Neural progenitor cell (in vitro differentiated cells): ENCODE measurements at regions not wholly inside any gene's neighbourhood (a gene's known extent, or its start where the extent isn't known, plus 50 kb on each side); places are given as distances from the start of the nearest gene placed in this dataset.
"Not testable (repeated sequence)": the region's sequence is repeated elsewhere in the genome, so short reads cannot be mapped to it uniquely, and the experiment has no call there.

Experiments
- DNase-seq: peaks from one replicate; pipeline ENCODE4 v3.0.0-alpha.2; 2016; ENCODE audit warnings: low spot score
- H2AFZ ChIP-seq: fragments of 200-600 bp; sonication (generic); replicated peaks from 2 replicates; pipeline ENCODE4 v1.6.1; 2016; ENCODE audit warnings: antibody characterized with exemption
- H3F3A ChIP-seq: fragments of 200-600 bp; sonication (generic); 2 replicates; pipeline ENCODE4 v1.6.1; 2016; ENCODE audit warnings: antibody characterized with exemption, low read depth
- H3K27ac ChIP-seq: fragments of 200-600 bp; sonication (generic); 2 replicates; pipeline ENCODE4 v1.5.1; 2016; ENCODE audit warnings: mild to moderate bottlenecking
- H3K27me3 ChIP-seq: fragments of 200-600 bp; sonication (generic); 2 replicates; pipeline ENCODE4 v1.6.1; 2016; ENCODE audit warnings: mild to moderate bottlenecking, moderate library complexity
- H3K36me3 ChIP-seq: fragments of 200-600 bp; sonication (generic); 2 replicates; pipeline ENCODE4 v1.5.1; 2016
- H3K4me1 ChIP-seq: fragments of 200-600 bp; sonication (generic); 2 replicates; pipeline ENCODE4 v1.6.1; 2016; ENCODE audit warnings: mixed run types
- H3K4me2 ChIP-seq: fragments of 200-600 bp; sonication (generic); 2 replicates; pipeline ENCODE4 v1.6.1; 2016
- H3K4me3 ChIP-seq: fragments of 200-600 bp; sonication (generic); 2 replicates; pipeline ENCODE4 v1.5.1; 2016
- H3K79me2 ChIP-seq: fragments of 200-600 bp; sonication (generic); 2 replicates; pipeline ENCODE4 v1.6.1; 2016; ENCODE audit warnings: low read depth
- H3K9ac ChIP-seq: fragments of 200-600 bp; sonication (generic); 2 replicates; pipeline ENCODE4 v1.6.1; 2016
- H3K9me3 ChIP-seq: fragments of 200-600 bp; sonication (generic); 2 replicates; pipeline ENCODE4 v1.5.1; 2016; ENCODE audit warnings: low read depth
- H4K20me1 ChIP-seq: fragments of 200-600 bp; sonication (generic); 2 replicates; pipeline ENCODE4 v1.6.1; 2016; ENCODE audit warnings: low read depth
- H3K27ac Mint-ChIP-seq: 3 replicates; pipeline ENCODE4 v1.8.0; 2021; ENCODE audit warnings: mixed read lengths
- H3K27me3 Mint-ChIP-seq: 2 replicates; pipeline ENCODE4 v1.8.0; 2022; ENCODE audit warnings: low read depth, mild to moderate bottlenecking, inconsistent platforms, moderate library complexity, mixed read lengths; ENCODE audit not compliant: insufficient read depth
- H3K36me3 Mint-ChIP-seq: 3 replicates; pipeline ENCODE4 v1.8.0; 2021; ENCODE audit warnings: mixed read lengths
- H3K4me1 Mint-ChIP-seq: 3 replicates; pipeline ENCODE4 v1.8.0; 2021; ENCODE audit warnings: mixed read lengths
- H3K4me3 Mint-ChIP-seq: 3 replicates; pipeline ENCODE4 v1.8.0; 2021; ENCODE audit warnings: mild to moderate bottlenecking, moderate library complexity, mixed read lengths
- H3K9me3 Mint-ChIP-seq: 3 replicates; pipeline ENCODE4 v1.8.0; 2020; ENCODE audit warnings: mixed read lengths
- EZH2 ChIP-seq: fragments of 200-600 bp; sonication (generic); IDR thresholded peaks from 2 replicates; pipeline ENCODE4 v1.6.1; 2017; ENCODE audit warnings: antibody characterized with exemption, mild to moderate bottlenecking, moderate library complexity
- EZH2phosphoT487 ChIP-seq: fragments of 200-600 bp; sonication (generic); IDR thresholded peaks from 2 replicates; pipeline ENCODE4 v1.6.1; 2017; ENCODE audit warnings: antibody characterized with exemption
- TF ChIP-seq, protein P1 (sequence below): fragments of 200-600 bp; sonication (generic); IDR thresholded peaks from 2 replicates; pipeline ENCODE4 v1.5.1; 2017; ENCODE audit warnings: antibody characterized with exemption, mild to moderate bottlenecking

DNA sequence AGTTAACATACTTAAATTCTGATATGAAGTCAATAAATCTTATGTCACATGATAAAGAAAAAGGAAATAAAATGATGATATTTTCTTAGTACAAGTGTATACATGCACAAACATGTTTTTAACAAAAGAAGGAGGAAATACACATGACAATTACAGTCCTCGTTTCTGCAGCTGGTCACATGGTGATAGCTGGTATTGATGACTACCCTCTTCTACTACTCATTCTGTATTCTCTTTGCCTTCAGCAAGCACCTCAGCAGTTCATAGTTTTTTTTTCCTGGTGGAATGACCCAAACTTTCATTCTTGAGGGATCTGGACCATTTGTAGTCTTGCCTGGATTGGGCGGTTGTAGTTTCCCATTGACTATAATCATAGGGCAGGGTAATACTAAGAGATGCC is 64.4 kb upstream of the CFAP126 start:
- no peak for DNase-seq
- Histone ChIP-seq H3K4me1 (no peaks in the 10 kb centered on the region), H3K9me3 (no peaks in the 10 kb centered on the region), H3K9ac (no peak overlapping the region), H3K27me3 (peaks cover 100% of the 10 kb centered on the region), H4K20me1 (no peaks in the 10 kb centered on the region), H3K4me3 (no peak overlapping the region), H3K4me2 (no peak overlapping the region), H3K79me2 (no peaks in the 10 kb centered on the region), H2AFZ (no peak overlapping the region), H3K27ac (no peak overlapping the region), H3F3A (no peaks in the 10 kb centered on the region), H3K36me3 (no peaks in the 10 kb centered on the region)
- no peaks in the 10 kb centered on the region for H3K36me3 Mint-ChIP-seq
- H3K27ac Mint-ChIP-seq: no peak overlapping the region
- no peak overlapping the region for H3K4me3 Mint-ChIP-seq
- no peaks in the 10 kb centered on the region for H3K9me3 Mint-ChIP-seq
- peaks cover 9% of the 10 kb centered on the region for H3K4me1 Mint-ChIP-seq
- peaks cover 42% of the 10 kb centered on the region for H3K27me3 Mint-ChIP-seq
- TF ChIP-seq EZH2 (no peak), EZH2phosphoT487 (no peak)
- TF ChIP-seq, protein P1, sequence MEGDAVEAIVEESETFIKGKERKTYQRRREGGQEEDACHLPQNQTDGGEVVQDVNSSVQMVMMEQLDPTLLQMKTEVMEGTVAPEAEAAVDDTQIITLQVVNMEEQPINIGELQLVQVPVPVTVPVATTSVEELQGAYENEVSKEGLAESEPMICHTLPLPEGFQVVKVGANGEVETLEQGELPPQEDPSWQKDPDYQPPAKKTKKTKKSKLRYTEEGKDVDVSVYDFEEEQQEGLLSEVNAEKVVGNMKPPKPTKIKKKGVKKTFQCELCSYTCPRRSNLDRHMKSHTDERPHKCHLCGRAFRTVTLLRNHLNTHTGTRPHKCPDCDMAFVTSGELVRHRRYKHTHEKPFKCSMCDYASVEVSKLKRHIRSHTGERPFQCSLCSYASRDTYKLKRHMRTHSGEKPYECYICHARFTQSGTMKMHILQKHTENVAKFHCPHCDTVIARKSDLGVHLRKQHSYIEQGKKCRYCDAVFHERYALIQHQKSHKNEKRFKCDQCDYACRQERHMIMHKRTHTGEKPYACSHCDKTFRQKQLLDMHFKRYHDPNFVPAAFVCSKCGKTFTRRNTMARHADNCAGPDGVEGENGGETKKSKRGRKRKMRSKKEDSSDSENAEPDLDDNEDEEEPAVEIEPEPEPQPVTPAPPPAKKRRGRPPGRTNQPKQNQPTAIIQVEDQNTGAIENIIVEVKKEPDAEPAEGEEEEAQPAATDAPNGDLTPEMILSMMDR: no peak

- H2AFZ ChIP-seq: peak overlapping the region; percentile 6
- Mint-ChIP-seq H3K9me3 (peaks cover 9% of the 10 kb centered on the region), H3K27ac (no peak overlapping the region), H3K36me3 (no peaks in the 10 kb centered on the region), H3K4me3 (peak overlapping the region; percentile 78), H3K4me1 (peaks cover 12% of the 10 kb centered on the region), H3K27me3 (peaks cover 43% of the 10 kb centered on the region)
- peak; percentile 33 for DNase-seq
- H3K4me3 ChIP-seq: peak overlapping the region; percentile 40
- no peaks in the 10 kb centered on the region for H3K36me3 ChIP-seq
- no peaks in the 10 kb centered on the region for H4K20me1 ChIP-seq
- H3K27me3 ChIP-seq: peaks cover 85% of the 10 kb centered on the region
- H3K79me2 ChIP-seq: no peaks in the 10 kb centered on the region
- TF ChIP-seq EZH2phosphoT487 (no peak), EZH2 (peak; percentile 60)
- TF ChIP-seq, protein P1: no peak
- no peak overlapping the region for H3K9ac ChIP-seq
- no peaks in the 10 kb centered on the region for H3K4me1 ChIP-seq
- no peaks in the 10 kb centered on the region for H3K9me3 ChIP-seq
- H3F3A ChIP-seq: no peaks in the 10 kb centered on the region
- H3K4me2 ChIP-seq: peak overlapping the region; percentile 79
- no peak overlapping the region for H3K27ac ChIP-seq
Observed at GRCh38 chr1:161427733-161428516, 60.2 kb upstream of the CFAP126 start.

GRCh38 chr1:161422914-161423313 is 55.2 kb upstream of the CFAP126 start:
- H3K4me3 Mint-ChIP-seq, H3K36me3 Mint-ChIP-seq, H4K20me1 ChIP-seq, H3K4me3 ChIP-seq, H3K9me3 ChIP-seq, H3K4me2 ChIP-seq, H3K4me1 ChIP-seq, H3K79me2 ChIP-seq, H2AFZ ChIP-seq, H3K36me3 ChIP-seq, DNase-seq, H3K27ac Mint-ChIP-seq, H3K27ac ChIP-seq, H3K9ac ChIP-seq: not testable (repeated sequence)
- H3K9me3 Mint-ChIP-seq: peaks cover 13% of the 10 kb centered on the region
- peaks cover 45% of the 10 kb centered on the region for H3K27me3 Mint-ChIP-seq
- peaks cover 15% of the 10 kb centered on the region for H3K4me1 Mint-ChIP-seq
- H3K27me3 ChIP-seq: peaks cover 71% of the 10 kb centered on the region
- peaks cover 14% of the 10 kb centered on the region for H3F3A ChIP-seq

DNA sequence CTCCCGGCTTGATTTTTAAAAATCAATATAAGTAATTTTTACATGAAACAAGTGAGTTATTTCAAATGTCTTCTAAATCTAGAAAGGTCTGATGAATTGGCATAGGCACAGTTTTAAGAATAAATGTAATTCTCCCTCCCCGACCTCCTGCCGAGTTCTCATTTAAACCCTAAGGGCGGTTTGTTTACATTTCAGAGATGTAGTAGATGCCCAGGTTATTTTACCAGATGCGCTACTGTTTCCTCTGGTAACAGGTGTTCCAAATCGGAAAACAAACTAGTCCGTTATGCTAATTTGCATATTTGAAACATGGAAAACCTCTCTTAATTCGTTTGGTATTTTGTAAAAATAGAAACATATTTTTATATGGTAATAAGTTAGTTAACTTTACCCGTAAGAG is 53.8 kb upstream of the CFAP126 start:
- DNase-seq: no peak
- Histone ChIP-seq H3K9ac (no peak overlapping the region), H3K36me3 (no peaks in the 10 kb centered on the region), H4K20me1 (peaks cover 3% of the 10 kb centered on the region), H3K27me3 (peaks cover 56% of the 10 kb centered on the region), H3K4me2 (peak overlapping the region; percentile 74), H3K4me3 (peak overlapping the region; percentile 43), H3K27ac (no peak overlapping the region), H3K4me1 (peaks cover 7% of the 10 kb centered on the region), H2AFZ (no peak overlapping the region), H3F3A (peaks cover 18% of the 10 kb centered on the region), H3K9me3 (no peaks in the 10 kb centered on the region), H3K79me2 (no peaks in the 10 kb centered on the region)
- Mint-ChIP-seq H3K9me3 (peaks cover 9% of the 10 kb centered on the region), H3K27me3 (peaks cover 37% of the 10 kb centered on the region), H3K4me3 (peak overlapping the region; percentile 82), H3K4me1 (peaks cover 6% of the 10 kb centered on the region), H3K36me3 (peaks cover 1% of the 10 kb centered on the region), H3K27ac (no peak overlapping the region)
- no peak for TF ChIP-seq EZH2
- TF ChIP-seq EZH2phosphoT487: peak; percentile 51
